ENCODE measurements at regions not wholly inside any gene's neighbourhood (a gene's known extent, or its start where the extent isn't known, plus 50 kb on each side); places are given as distances from the start of the nearest gene placed in this dataset.

DNA sequence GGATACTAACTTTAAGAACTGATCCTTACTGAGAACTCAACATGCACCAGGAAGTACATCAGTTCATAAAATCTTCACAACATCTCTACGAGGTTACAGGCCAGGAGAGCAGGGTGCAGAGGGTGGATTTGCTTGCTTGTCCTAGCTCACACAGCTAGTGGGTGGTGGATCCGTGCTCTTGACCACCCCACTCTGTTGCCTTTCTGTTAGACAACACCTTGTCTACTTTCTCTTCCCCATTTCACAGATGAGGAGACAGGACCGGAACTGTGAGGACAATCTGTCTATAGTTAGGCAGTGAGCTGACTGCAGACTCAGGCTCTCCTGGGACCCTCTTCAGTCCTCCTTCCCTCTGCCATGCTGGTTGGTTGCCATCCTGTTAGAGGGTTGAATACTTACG is 221.7 kb upstream of the TLE3 start:
- no peak for TF ChIP-seq CTCF (IDR thresholded peaks at IDR 0.05)
- TF ChIP-seq POLR2AphosphoS5 (IDR thresholded peaks at IDR 0.05), result no peak
- TF ChIP-seq POLR2A (IDR thresholded peaks at IDR 0.05), result no peak
- TF ChIP-seq EP300 (IDR thresholded peaks at IDR 0.05), result no peak

Measured in stomach (tissue), 4 donors.